ENCODE measurements at regions not wholly inside any gene's neighbourhood (a gene's known extent, or its start where the extent isn't known, plus 50 kb on each side); places are given as distances from the start of the nearest gene placed in this dataset.

- TF ChIP-seq CTCF (IDR thresholded peaks at IDR 0.05), result no peak
- TF ChIP-seq POLR2AphosphoS5 (IDR thresholded peaks at IDR 0.05), result no peak
- TF ChIP-seq POLR2A (IDR thresholded peaks at IDR 0.05), result no peak
- intact Hi-C loops (cut with DNase I; ENCODE audit: low total_unique reads), result no loop called here
- H3K9me3 ChIP-seq, result no peaks in the 10 kb centered on the region
Measured at GRCh38 chr2:104052356-104052755, 801.6 kb upstream of the POU3F3 start.

GRCh38 chr2:104056451-104056850, 797.5 kb upstream of the POU3F3 start:
- H3K4me3 ChIP-seq, result no peak overlapping the region
- intact Hi-C loops (cut with DNase I; ENCODE audit: low total_unique reads), result no loop called here
- H3K27me3 ChIP-seq, result peaks cover 0 to 2% of the 10 kb centered on the region in 2 donors

More at GRCh38 chr2:104052356-104052755, 801.6 kb upstream of the POU3F3 start:
- no peaks in the 10 kb centered on the region for H3K27me3 ChIP-seq
- no peak overlapping the region for H3K4me3 ChIP-seq
- no peak overlapping the region for H3K27ac ChIP-seq
- no peaks in the 10 kb centered on the region for H3K36me3 ChIP-seq
- no peaks in the 10 kb centered on the region for H3K4me1 ChIP-seq
- DNase-seq (ENCODE audit: low spot score in 2 of 2), result no peak

GRCh38 chr2:104068665-104069064, 785.2 kb upstream of the POU3F3 start:
- Histone ChIP-seq H3K27me3 (no peaks in the 10 kb centered on the region), H3K36me3 (no peaks in the 10 kb centered on the region), H3K27ac (no peak overlapping the region), H3K4me3 (no peak overlapping the region), H3K4me1 (no peaks in the 10 kb centered on the region), H3K9me3 (peaks cover 0 to 5% of the 10 kb centered on the region in 2 donors)
- no peak for TF ChIP-seq POLR2AphosphoS5 (IDR thresholded peaks at IDR 0.05)
- intact Hi-C loops (cut with DNase I; ENCODE audit: low total_unique reads), result no loop called here
- no peak for DNase-seq (ENCODE audit: low spot score in 2 of 2)

More at GRCh38 chr2:104056451-104056850, 797.5 kb upstream of the POU3F3 start:
- TF ChIP-seq POLR2AphosphoS5 (IDR thresholded peaks at IDR 0.05) (no peak), POLR2A (IDR thresholded peaks at IDR 0.05) (no peak), CTCF (IDR thresholded peaks at IDR 0.05) (no peak)
- H3K4me1 ChIP-seq, result no peaks in the 10 kb centered on the region
- H3K27ac ChIP-seq, result no peak overlapping the region
- no peak for DNase-seq (ENCODE audit: low spot score in 2 of 2)
- H3K9me3 ChIP-seq, result no peaks in the 10 kb centered on the region
- no peaks in the 10 kb centered on the region for H3K36me3 ChIP-seq

GRCh38 chr2:104077573-104077972, 776.3 kb upstream of the POU3F3 start:
- no peak overlapping the region for H3K4me3 ChIP-seq
- no peaks in the 10 kb centered on the region for H3K4me1 ChIP-seq
- H3K36me3 ChIP-seq, result peaks cover 4% of the 10 kb centered on the region
- no peak for DNase-seq (ENCODE audit: low spot score in 2 of 2)
- TF ChIP-seq POLR2A (IDR thresholded peaks at IDR 0.05) (no peak), CTCF (IDR thresholded peaks at IDR 0.05) (no peak), POLR2AphosphoS5 (IDR thresholded peaks at IDR 0.05) (no peak)
- H3K9me3 ChIP-seq, result peaks cover 5 to 11% of the 10 kb centered on the region in 2 donors
- no peaks in the 10 kb centered on the region for H3K27me3 ChIP-seq
- intact Hi-C loops (cut with DNase I; ENCODE audit: low total_unique reads), result no loop called here
- H3K27ac ChIP-seq, result no peak overlapping the region

- TF ChIP-seq POLR2AphosphoS5 (IDR thresholded peaks at IDR 0.05), result no peak
- no peak for TF ChIP-seq POLR2A (IDR thresholded peaks at IDR 0.05)
- no peak for TF ChIP-seq CTCF (IDR thresholded peaks at IDR 0.05)
Measured at GRCh38 chr2:104078431-104079157, 775.3 kb upstream of the POU3F3 start.

More at GRCh38 chr2:104078431-104079157, 775.3 kb upstream of the POU3F3 start:
- intact Hi-C loops (cut with DNase I; ENCODE audit: low total_unique reads), result no loop called here
- no peak overlapping the region for H3K4me3 ChIP-seq
- no peak overlapping the region for H3K27ac ChIP-seq
- H3K4me1 ChIP-seq, result no peaks in the 10 kb centered on the region
- peaks cover 5 to 11% of the 10 kb centered on the region in 2 donors for H3K9me3 ChIP-seq
- H3K27me3 ChIP-seq, result no peaks in the 10 kb centered on the region
- peaks cover 4% of the 10 kb centered on the region for H3K36me3 ChIP-seq
- no peak for DNase-seq (ENCODE audit: low spot score in 2 of 2)
